ENCODE measurements at regions not wholly inside any gene's neighbourhood (a gene's known extent, or its start where the extent isn't known, plus 50 kb on each side); places are given as distances from the start of the nearest gene placed in this dataset.
"Not testable (repeated sequence)": the region's sequence is repeated elsewhere in the genome, so short reads cannot be mapped to it uniquely, and the experiment has no call there.

- not testable (repeated sequence) for TF ChIP-seq SUZ12 (IDR thresholded peaks at IDR 0.05; ENCODE audit: low read length); POLR2A (IDR thresholded peaks at IDR 0.05; ENCODE audit: control extremely low read depth in 1 of 2, low read depth in 2 of 2, low read length in 2 of 2); CTCF (IDR thresholded peaks at IDR 0.05; ENCODE audit: control extremely low read depth in 1 of 3, insufficient read depth in 1 of 3, low read depth in 1 of 3, low read length in 3 of 3)
Observed at GRCh38 chr17:74134234-74134633, 69.2 kb upstream of the RPL38 start.
